Keratinocyte (primary cell): ENCODE measurements at regions not wholly inside any gene's neighbourhood (a gene's known extent, or its start where the extent isn't known, plus 50 kb on each side); places are given as distances from the start of the nearest gene placed in this dataset.

ENCODE experiments used
- DNase-seq: peaks from one replicate; pipeline ENCODE4 v3.0.0-alpha.2; 2011; ENCODE audit warnings: low read depth, missing footprints, low spot score
- FAIRE-seq: peaks from 2 replicates; lab custom pipeline; 2011; peaks lifted over from hg19 to GRCh38; lab: Jason Lieb, UNC
- H2AFZ ChIP-seq: 2 replicates; pipeline ENCODE4 v1.6.0; 2012; ENCODE audit warnings: low read length, control low read depth, inconsistent platforms; ENCODE audit not compliant: control insufficient read depth
- H3K27ac ChIP-seq: 2 replicates; pipeline ENCODE4 v1.5.1; 2011; ENCODE audit warnings: low read length; ENCODE audit not compliant: control insufficient read depth, insufficient read depth
- H3K27me3 ChIP-seq: 3 replicates; pipeline ENCODE4 v1.6.0; 2011; ENCODE audit warnings: low read length; ENCODE audit not compliant: control insufficient read depth, insufficient read depth; ENCODE audit errors: extremely low read depth
- H3K36me3 ChIP-seq, 2 experiments: 2 replicates in 1 of 2; 3 replicates in 1 of 2; pipeline ENCODE4 v1.5.1; 2011; ENCODE audit warnings: low read length in 2 of 2, mild to moderate bottlenecking in 1 of 2; ENCODE audit not compliant: control insufficient read depth in 2 of 2, insufficient read depth in 2 of 2; ENCODE audit errors: extremely low read depth in 1 of 2
- H3K4me1 ChIP-seq: 3 replicates; pipeline ENCODE4 v1.5.1; 2011; ENCODE audit warnings: low read length; ENCODE audit not compliant: control insufficient read depth, insufficient read depth; ENCODE audit errors: extremely low read depth
- H3K4me2 ChIP-seq: 3 replicates; pipeline ENCODE4 v1.6.0; 2011; ENCODE audit warnings: low read depth, low read length; ENCODE audit not compliant: control insufficient read depth, insufficient read depth; ENCODE audit errors: extremely low read depth
- H3K4me3 ChIP-seq, 3 experiments: fragments of 200-600 bp in 1 of 3; sonication (generic) in 1 of 3; 2 replicates in 2 of 3; 3 replicates in 1 of 3; pipeline ENCODE4 v1.5.1; 2011 to 2016; ENCODE audit warnings: low read length in 3 of 3, mild to moderate bottlenecking in 3 of 3, control low read depth in 2 of 3, inconsistent platforms in 1 of 3, low read depth in 1 of 3, mixed read lengths in 1 of 3, mixed run types in 1 of 3, moderate library complexity in 1 of 3; ENCODE audit not compliant: control insufficient read depth in 2 of 3, insufficient read depth in 2 of 3; ENCODE audit errors: extremely low read depth in 1 of 3
- H3K79me2 ChIP-seq: 2 replicates; pipeline ENCODE4 v1.6.0; 2012; ENCODE audit warnings: low read length; ENCODE audit not compliant: control insufficient read depth, insufficient read depth
- H3K9ac ChIP-seq: 3 replicates; pipeline ENCODE4 v1.6.0; 2011; ENCODE audit warnings: low read length; ENCODE audit not compliant: control insufficient read depth, insufficient read depth; ENCODE audit errors: extremely low read depth
- H3K9me1 ChIP-seq: 3 replicates; pipeline ENCODE4 v1.6.0; 2011; ENCODE audit warnings: low read length; ENCODE audit not compliant: control insufficient read depth, insufficient read depth; ENCODE audit errors: extremely low read depth
- H3K9me3 ChIP-seq: 2 replicates; pipeline ENCODE4 v1.5.1; 2012; ENCODE audit warnings: low read depth, low read length; ENCODE audit not compliant: control insufficient read depth
- H4K20me1 ChIP-seq: 3 replicates; pipeline ENCODE4 v1.6.0; 2011; ENCODE audit warnings: low read length; ENCODE audit not compliant: control insufficient read depth, insufficient read depth; ENCODE audit errors: extremely low read depth
- CTCF ChIP-seq, 3 experiments: IDR thresholded peaks in 1 of 3; conservative IDR thresholded peaks in 1 of 3; optimal IDR thresholded peaks in 1 of 3; 2 replicates in 2 of 3; 3 replicates in 1 of 3; pipeline versions ENCODE3 to v1.5.1; 2011; ENCODE audit warnings: low read length in 3 of 3, mild to moderate bottlenecking in 3 of 3, moderate library complexity in 2 of 3, control low read depth in 1 of 3, inconsistent platforms in 1 of 3; ENCODE audit not compliant: insufficient read depth in 2 of 3; ENCODE audit errors: extremely low read depth in 1 of 3
- EZH2 ChIP-seq: IDR thresholded peaks from one replicate; pipeline ENCODE4 v1.6.1; 2012; ENCODE audit warnings: inconsistent platforms, mild to moderate bottlenecking, low read length, moderate library complexity
- dilution Hi-C: fragments of 300-500 bp; cut with MboI; formaldehyde crosslinking; loops from one replicate; pipeline ENCODE4 v1.7.0; 2020; ENCODE audit warnings: low sequenced_read_pairs; ENCODE audit not compliant: extremely low pct_ligation_motif_present

- FAIRE-seq, result no peak
- TF ChIP-seq CTCF (optimal IDR thresholded peaks at IDR 0.05 in 1 of 3, IDR thresholded peaks at IDR 0.05 in 1 of 3, conservative IDR thresholded peaks at IDR 0.05 in 1 of 3; ENCODE audit: extremely low read depth in 1 of 3, insufficient read depth in 2 of 3, low read length in 3 of 3), result no peak
- no peak for TF ChIP-seq EZH2
- no peaks in the 10 kb centered on the region for H3K9me1 ChIP-seq
- H4K20me1 ChIP-seq, result no peaks in the 10 kb centered on the region
- H3K36me3 ChIP-seq, result no peaks in the 10 kb centered on the region
- H3K27ac ChIP-seq, result no peak overlapping the region
- H2AFZ ChIP-seq, result no peak overlapping the region
- no peaks in the 10 kb centered on the region for H3K4me1 ChIP-seq
- no peaks in the 10 kb centered on the region for H3K9me3 ChIP-seq
- H3K79me2 ChIP-seq, result no peaks in the 10 kb centered on the region
- dilution Hi-C loops, result no loop called here
- no peak overlapping the region for H3K9ac ChIP-seq
- no peak overlapping the region for H3K4me3 ChIP-seq
- no peaks in the 10 kb centered on the region for H3K27me3 ChIP-seq
- H3K4me2 ChIP-seq, result no peak overlapping the region
- no peak for DNase-seq
Measured at GRCh38 chr14:55965851-55966250, 152.4 kb upstream of the PELI2 start.

GRCh38 chr14:55968741-55969140, 149.5 kb upstream of the PELI2 start:
- Histone ChIP-seq H3K79me2 (no peaks in the 10 kb centered on the region), H3K36me3 (no peaks in the 10 kb centered on the region), H3K9me1 (no peaks in the 10 kb centered on the region), H3K9ac (no peak overlapping the region), H3K9me3 (no peaks in the 10 kb centered on the region), H3K4me3 (no peak overlapping the region), H4K20me1 (no peaks in the 10 kb centered on the region), H3K4me1 (no peaks in the 10 kb centered on the region), H3K27me3 (no peaks in the 10 kb centered on the region), H3K27ac (no peak overlapping the region), H2AFZ (no peak overlapping the region), H3K4me2 (no peak overlapping the region)
- FAIRE-seq (no peak), DNase-seq (no peak)
- no peak for TF ChIP-seq CTCF (optimal IDR thresholded peaks at IDR 0.05 in 1 of 3, IDR thresholded peaks at IDR 0.05 in 1 of 3, conservative IDR thresholded peaks at IDR 0.05 in 1 of 3; ENCODE audit: extremely low read depth in 1 of 3, insufficient read depth in 2 of 3, low read length in 3 of 3)
- TF ChIP-seq EZH2, result no peak
- dilution Hi-C loops, result no loop called here
